ENCODE measurements at regions not wholly inside any gene's neighbourhood (a gene's known extent, or its start where the extent isn't known, plus 50 kb on each side); places are given as distances from the start of the nearest gene placed in this dataset.

- Histone ChIP-seq H3K9me3 (ENCODE audit: control insufficient read depth, low read length) (no peaks in the 10 kb centered on the region), H3K36me3 (ENCODE audit: control insufficient read depth, insufficient read depth, low read length) (no peaks in the 10 kb centered on the region), H2AFZ (no peak overlapping the region), H3K4me2 (ENCODE audit: low read length) (no peak overlapping the region), H3K27me3 (ENCODE audit: control insufficient read depth, insufficient read depth, low read length) (no peaks in the 10 kb centered on the region), H3K79me2 (no peaks in the 10 kb centered on the region), H3K4me1 (no peaks in the 10 kb centered on the region), H3K27ac (no peak overlapping the region), H3K4me3 (ENCODE audit: low read depth, low read length) (no peak overlapping the region), H3K9ac (no peak overlapping the region)
- TF ChIP-seq CTCF (IDR thresholded peaks at IDR 0.05), result no peak
These were observed 135.6 kb upstream of the PTPN1 start for GRCh38 chr20:50374541-50375078.

- H3K9ac ChIP-seq, result no peak overlapping the region
- no peak overlapping the region for H3K4me3 ChIP-seq (ENCODE audit: low read depth, low read length)
- H3K4me2 ChIP-seq (ENCODE audit: low read length), result no peak overlapping the region
- no peak overlapping the region for H3K27ac ChIP-seq
- H3K79me2 ChIP-seq, result no peaks in the 10 kb centered on the region
- H3K9me3 ChIP-seq (ENCODE audit: control insufficient read depth, low read length), result no peaks in the 10 kb centered on the region
- H3K27me3 ChIP-seq (ENCODE audit: control insufficient read depth, insufficient read depth, low read length), result no peaks in the 10 kb centered on the region
- no peak for TF ChIP-seq CTCF (IDR thresholded peaks at IDR 0.05)
- no peaks in the 10 kb centered on the region for H3K36me3 ChIP-seq (ENCODE audit: control insufficient read depth, insufficient read depth, low read length)
- no peak overlapping the region for H2AFZ ChIP-seq
- peaks cover 3% of the 10 kb centered on the region for H3K4me1 ChIP-seq
These were observed 133.8 kb upstream of the PTPN1 start for GRCh38 chr20:50376179-50376887.

GRCh38 chr20:50376888-50377459 is 133.2 kb upstream of the PTPN1 start:
- no peak overlapping the region for H3K4me2 ChIP-seq (ENCODE audit: low read length)
- H2AFZ ChIP-seq, result no peak overlapping the region
- no peak overlapping the region for H3K27ac ChIP-seq
- no peaks in the 10 kb centered on the region for H3K36me3 ChIP-seq (ENCODE audit: control insufficient read depth, insufficient read depth, low read length)
- no peaks in the 10 kb centered on the region for H3K79me2 ChIP-seq
- H3K27me3 ChIP-seq (ENCODE audit: control insufficient read depth, insufficient read depth, low read length), result no peaks in the 10 kb centered on the region
- H3K4me3 ChIP-seq (ENCODE audit: low read depth, low read length), result no peak overlapping the region
- peaks cover 3% of the 10 kb centered on the region for H3K4me1 ChIP-seq
- TF ChIP-seq CTCF (IDR thresholded peaks at IDR 0.05), result no peak
- no peaks in the 10 kb centered on the region for H3K9me3 ChIP-seq (ENCODE audit: control insufficient read depth, low read length)
- no peak overlapping the region for H3K9ac ChIP-seq

DNA sequence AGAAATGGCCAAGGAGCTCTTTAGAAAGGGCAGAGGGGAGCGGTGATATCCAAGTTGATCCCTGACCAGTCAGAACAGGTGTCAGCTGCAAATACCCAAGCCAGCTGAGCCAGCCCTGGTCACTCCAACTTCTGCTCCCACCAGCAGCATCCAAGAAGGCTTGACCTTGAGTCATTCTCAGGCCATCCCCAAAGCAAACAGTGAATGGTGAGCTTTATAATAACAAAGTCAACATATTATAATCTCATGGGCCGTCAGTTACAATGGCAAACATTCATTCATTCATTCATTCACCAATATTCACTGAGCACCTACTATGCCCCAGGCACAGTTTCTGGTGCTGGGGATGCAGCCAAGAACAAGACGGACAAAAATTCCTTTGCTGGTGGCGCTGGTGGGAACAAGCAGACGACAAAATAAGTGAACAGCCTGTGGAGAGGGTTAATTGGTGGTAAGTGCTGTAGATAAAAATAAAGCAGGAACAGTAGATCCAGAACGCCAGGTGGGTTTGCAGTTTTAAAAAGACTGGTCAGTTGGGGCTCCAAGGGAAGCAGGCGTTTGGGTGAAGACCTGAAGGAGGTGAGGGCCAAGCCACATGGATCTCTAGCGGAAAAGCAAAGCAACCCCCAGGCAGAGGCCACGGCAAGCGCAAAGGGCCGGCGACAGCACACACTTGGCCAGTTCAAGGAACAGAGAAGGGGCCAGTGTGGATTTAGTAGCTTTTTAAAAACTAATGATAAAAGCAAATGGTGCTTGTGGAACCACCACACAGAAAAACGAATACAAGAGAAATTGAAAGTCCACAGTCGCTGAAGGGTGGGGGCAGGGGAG is 131.8 kb upstream of the PTPN1 start:
- Histone ChIP-seq H3K79me2 (no peaks in the 10 kb centered on the region), H3K36me3 (ENCODE audit: control insufficient read depth, insufficient read depth, low read length) (no peaks in the 10 kb centered on the region), H3K9me3 (ENCODE audit: control insufficient read depth, low read length) (no peaks in the 10 kb centered on the region), H2AFZ (no peak overlapping the region), H3K27me3 (ENCODE audit: control insufficient read depth, insufficient read depth, low read length) (no peaks in the 10 kb centered on the region), H3K27ac (peak overlapping the region; percentile 61), H3K4me1 (peaks cover 3% of the 10 kb centered on the region), H3K9ac (no peak overlapping the region), H3K4me2 (ENCODE audit: low read length) (no peak overlapping the region), H3K4me3 (ENCODE audit: low read depth, low read length) (no peak overlapping the region)
- no peak for TF ChIP-seq CTCF (IDR thresholded peaks at IDR 0.05)

Measured in parathyroid adenoma (tissue), 2 donors.